HCT116 (cell line): ENCODE measurements at regions not wholly inside any gene's neighbourhood (a gene's known extent, or its start where the extent isn't known, plus 50 kb on each side); places are given as distances from the start of the nearest gene placed in this dataset.
"Not testable (repeated sequence)": the region's sequence is repeated elsewhere in the genome, so short reads cannot be mapped to it uniquely, and the experiment has no call there.

Experiments
- ATAC-seq: fragments of 200-7000 bp; cut with Tn5 transposase; 2 replicates; pipeline ENCODE4 v1.9.1; 2020; ENCODE audit warnings: mild to moderate bottlenecking, moderate library complexity
- BruUV-seq: library from RNA; stranded (reverse); fragments of 400-500 nt; replicated peaks from 2 replicates; lab custom pipeline; 2021; lab: Mats Ljungman, UMichigan
- CTCF ChIA-PET: fragments of 300-600 bp; sonication (Branson Sonifier 250); formaldehyde crosslinking; loops from one replicate; lab custom pipeline; 2021; ENCODE audit warnings: antibody characterized with exemption; lab: Charles Lee
- POLR2A ChIA-PET: fragments of 300-600, 350-600 bp; sonication (Branson Sonifier 250); formaldehyde crosslinking; loops from one replicate; lab custom pipeline; 2021; ENCODE audit warnings: antibody characterized with exemption; lab: Charles Lee
- RAD21 ChIA-PET, 2 experiments: fragments of 300-600 bp; sonication (Branson Sonifier 250); formaldehyde crosslinking; loops; one replicate each; lab custom pipeline; 2023; ENCODE audit warnings: low total read pairs in 2 of 2; ENCODE audit not compliant: uncharacterized antibody in 2 of 2, unreplicated experiment in 2 of 2, low non-redundant PET in 1 of 2; lab: Charles Lee
- DNase-seq: peaks from one replicate; pipeline ENCODE4 v3.0.0-alpha.2; 2010; ENCODE audit warnings: low read depth, low spot score
- H2AFZ ChIP-seq: fragments of 200-600 bp; shearing (Covaris generic), sonication (generic); 2 replicates; pipeline ENCODE4 v1.6.1; 2017; ENCODE audit warnings: low read depth, mixed run types, mixed read lengths, antibody characterized with exemption, low read length; ENCODE audit not compliant: poor library complexity, severe bottlenecking
- H3K27ac ChIP-seq: 2 replicates; pipeline ENCODE4 v1.5.1; 2012; ENCODE audit warnings: low read depth, low read length
- H3K27me3 ChIP-seq: fragments of 200-600 bp; sonication (generic); 2 replicates; pipeline ENCODE4 v1.6.1; 2016; ENCODE audit warnings: mixed run types, low read length, mixed read lengths; ENCODE audit not compliant: insufficient read depth
- H3K36me3 ChIP-seq, 2 experiments: fragments of 200-500 bp in 1 of 2; fragments of 200-600 bp in 1 of 2; sonication (Bioruptor generic) in 1 of 2; sonication (generic) in 1 of 2; 2 replicates each; pipeline versions ENCODE4 v1.5.1 to v1.6.1; 2014 to 2016; ENCODE audit warnings: low read length in 2 of 2, inconsistent platforms in 1 of 2, mixed read lengths in 1 of 2, mixed run types in 1 of 2; ENCODE audit not compliant: insufficient read depth in 2 of 2, control insufficient read depth in 1 of 2
- H3K4me1 ChIP-seq, 2 experiments: fragments of 200-600 bp in 1 of 2; sonication (generic) in 1 of 2; 2 replicates each; pipeline versions ENCODE4 v1.5.1 to v1.6.1; 2012 to 2017; ENCODE audit warnings: low read length in 2 of 2, inconsistent platforms in 1 of 2, mild to moderate bottlenecking in 1 of 2, mixed read lengths in 1 of 2, mixed run types in 1 of 2, moderate library complexity in 1 of 2; ENCODE audit not compliant: insufficient read depth in 2 of 2, control insufficient read depth in 1 of 2
- H3K4me2 ChIP-seq: fragments of 200-600 bp; sonication (generic); 2 replicates; pipeline ENCODE4 v1.6.1; 2017; ENCODE audit warnings: mixed run types, low read length, mixed read lengths
- H3K4me3 ChIP-seq, 2 experiments: fragments of 200-600 bp in 1 of 2; sonication (generic) in 1 of 2; replicated peaks in 1 of 2; 2 replicates each; pipeline ENCODE4 v1.5.1; 2011 to 2016; ENCODE audit warnings: low read length in 2 of 2, control low read depth in 1 of 2, low read depth in 1 of 2, mild to moderate bottlenecking in 1 of 2, mixed read lengths in 1 of 2, mixed run types in 1 of 2
- H3K79me2 ChIP-seq: fragments of 200-600 bp; sonication (generic); 2 replicates; pipeline ENCODE4 v1.6.1; 2017; ENCODE audit warnings: mild to moderate bottlenecking, mixed run types, low read length, moderate library complexity, mixed read lengths; ENCODE audit not compliant: insufficient read depth
- H3K9ac ChIP-seq: fragments of 200-600 bp; sonication (generic); 2 replicates; pipeline ENCODE4 v1.6.1; 2016; ENCODE audit warnings: low read length, mixed read lengths
- H3K9me2 ChIP-seq: fragments of 200-600 bp; sonication (generic), shearing (Covaris generic); 2 replicates; pipeline ENCODE4 v1.6.1; 2017; ENCODE audit warnings: mixed run types, mild to moderate bottlenecking, moderate library complexity; ENCODE audit not compliant: insufficient read depth
- H3K9me3 ChIP-seq, 2 experiments: fragments of 200-500 bp in 1 of 2; fragments of 200-600 bp in 1 of 2; sonication (Bioruptor generic) in 1 of 2; sonication (generic) in 1 of 2; 2 replicates each; pipeline ENCODE4 v1.6.1; 2014 to 2017; ENCODE audit warnings: low read length in 2 of 2, mixed read lengths in 2 of 2, inconsistent platforms in 1 of 2, low read depth in 1 of 2, mild to moderate bottlenecking in 1 of 2, mixed run types in 1 of 2, moderate library complexity in 1 of 2; ENCODE audit not compliant: control insufficient read depth in 1 of 2, insufficient read depth in 1 of 2
- H4K20me1 ChIP-seq: fragments of 200-600 bp; sonication (generic), shearing (Covaris generic); 2 replicates; pipeline ENCODE4 v1.6.1; 2017; ENCODE audit warnings: mixed run types, mild to moderate bottlenecking, moderate library complexity; ENCODE audit not compliant: insufficient read depth
- CTCF ChIP-seq, 3 experiments: fragments of 200-600 bp in 1 of 3; sonication (generic) in 1 of 3; IDR thresholded peaks in 2 of 3; conservative IDR thresholded peaks in 1 of 3; 2 replicates each; pipeline ENCODE4 v1.5.1; 2012 to 2017; ENCODE audit warnings: low read depth in 2 of 3, low read length in 2 of 3, antibody characterized with exemption in 1 of 3, borderline replicate concordance in 1 of 3, control low read depth in 1 of 3, mild to moderate bottlenecking in 1 of 3, mixed read lengths in 1 of 3, mixed run types in 1 of 3, moderate library complexity in 1 of 3; ENCODE audit not compliant: insufficient read depth in 1 of 3
- ELF1 ChIP-seq: IDR thresholded peaks from 2 replicates; pipeline ENCODE4 v1.6.1; 2012; ENCODE audit warnings: low read depth, borderline replicate concordance
- EZH2phosphoT487 ChIP-seq: fragments of 200-600 bp; IDR thresholded peaks from 2 replicates; pipeline ENCODE4 v1.6.1; 2018; ENCODE audit warnings: antibody characterized with exemption, borderline replicate concordance
- FOSL1 ChIP-seq: IDR thresholded peaks from 2 replicates; pipeline ENCODE4 v1.6.1; 2012; ENCODE audit warnings: low read depth
- POLR2A ChIP-seq: IDR thresholded peaks from 2 replicates; pipeline ENCODE4 v1.7.0; 2011; ENCODE audit warnings: borderline replicate concordance; ENCODE audit not compliant: insufficient read depth, insufficient read length; ENCODE audit errors: extremely low read depth
- REST ChIP-seq: IDR thresholded peaks from 2 replicates; pipeline ENCODE4 v1.6.1; 2012; ENCODE audit warnings: low read depth
- SIN3A ChIP-seq: IDR thresholded peaks from 2 replicates; pipeline ENCODE4 v1.6.1; 2012; ENCODE audit warnings: low read depth
- SRF ChIP-seq: IDR thresholded peaks from 2 replicates; pipeline ENCODE4 v1.6.1; 2012; ENCODE audit warnings: low read depth
- ZBTB33 ChIP-seq: IDR thresholded peaks from 2 replicates; pipeline ENCODE4 v1.6.1; 2011; ENCODE audit warnings: mild to moderate bottlenecking, low read length, moderate library complexity; ENCODE audit not compliant: insufficient replicate concordance; ENCODE audit errors: extremely low read depth
- ZFX ChIP-seq: fragments of 450-650 bp; IDR thresholded peaks from 2 replicates; pipeline ENCODE4 v1.6.1; 2017
- intact Hi-C: fragments of 100-400 bp; cut with micrococcal nuclease; formaldehyde crosslinking; loops from 2 replicates; pipeline ENCODE4 v1.10.0; 2022

GRCh38 chr13:97890573-97890972 lies 62.9 kb upstream of the IPO5 start:
- CTCF ChIA-PET = no interaction called here
- H3K27me3 ChIP-seq = no peaks in the 10 kb centered on the region
- DNase-seq (no peak), ATAC-seq (no peak)
- no peaks in the 10 kb centered on the region for H3K79me2 ChIP-seq
- no peak overlapping the region for H3K9ac ChIP-seq
- no peak overlapping the region for H3K27ac ChIP-seq
- H4K20me1 ChIP-seq = no peaks in the 10 kb centered on the region
- H3K4me3 ChIP-seq = no peak overlapping the region
- POLR2A ChIA-PET = no interaction called here
- H3K9me2 ChIP-seq = no peaks in the 10 kb centered on the region
- BruUV-seq = no TSS peak
- TF ChIP-seq SRF = no peak
- TF ChIP-seq POLR2A = no peak
- TF ChIP-seq SIN3A = no peak
- TF ChIP-seq ZBTB33 = no peak
- TF ChIP-seq FOSL1 = no peak
- no peak for TF ChIP-seq ELF1
- TF ChIP-seq CTCF (IDR thresholded peaks at IDR 0.05 in 2 of 3, conservative IDR thresholded peaks at IDR 0.05 in 1 of 3; ENCODE audit: borderline replicate concordance in 1 of 3, insufficient read depth in 1 of 3, low read depth in 2 of 3, low read length in 2 of 3) = no peak
- no peak for TF ChIP-seq ZFX
- no peak for TF ChIP-seq REST
- no peak for TF ChIP-seq EZH2phosphoT487
- H3K36me3 ChIP-seq = no peaks in the 10 kb centered on the region
- intact Hi-C loops = no loop called here
- no peak overlapping the region for H3K4me2 ChIP-seq
- RAD21 ChIA-PET = no interaction called here
- H3K4me1 ChIP-seq = no peaks in the 10 kb centered on the region
- H3K9me3 ChIP-seq = no peaks in the 10 kb centered on the region
- H2AFZ ChIP-seq = no peak overlapping the region

GRCh38 chr13:97891964-97892363 lies 61.5 kb upstream of the IPO5 start:
- POLR2A ChIA-PET, H3K4me3 ChIP-seq, H3K9me2 ChIP-seq, H2AFZ ChIP-seq, H3K9ac ChIP-seq, H3K4me2 ChIP-seq, RAD21 ChIA-PET, H3K4me1 ChIP-seq, DNase-seq, H3K79me2 ChIP-seq, H3K36me3 ChIP-seq, H3K27ac ChIP-seq, H4K20me1 ChIP-seq, H3K9me3 ChIP-seq, ATAC-seq, H3K27me3 ChIP-seq, BruUV-seq, CTCF ChIA-PET, intact Hi-C loops: not testable (repeated sequence)
